ENCODE measurements at regions not wholly inside any gene's neighbourhood (a gene's known extent, or its start where the extent isn't known, plus 50 kb on each side); places are given as distances from the start of the nearest gene placed in this dataset.

- no peak for DNase-seq (ENCODE audit: low spot score)
These were observed 390.9 kb downstream of the PBX1 start for GRCh38 chr1:164949771-164950471.

- DNase-seq (ENCODE audit: low spot score): no peak
These were observed 389.1 kb downstream of the PBX1 start for GRCh38 chr1:164948101-164948500.

- no peak for DNase-seq (ENCODE audit: low spot score)
These were observed 378.3 kb downstream of the PBX1 start for GRCh38 chr1:164937291-164937690.

- no peak for DNase-seq (ENCODE audit: low spot score)
These were observed 373.6 kb downstream of the PBX1 start for GRCh38 chr1:164932580-164932979.

GRCh38 chr1:164930833-164931232 is 371.8 kb downstream of the PBX1 start:
- no peak for DNase-seq (ENCODE audit: low spot score)

GRCh38 chr1:164930241-164930640 is 371.3 kb downstream of the PBX1 start:
- DNase-seq (ENCODE audit: low spot score): no peak

- DNase-seq (ENCODE audit: low spot score): no peak
These were observed 369.3 kb downstream of the PBX1 start for GRCh38 chr1:164928232-164928812.

GRCh38 chr1:164926107-164926506 is 367.1 kb downstream of the PBX1 start:
- no peak for DNase-seq (ENCODE audit: low spot score)

GRCh38 chr1:164922585-164922984 is 363.6 kb downstream of the PBX1 start:
- DNase-seq (ENCODE audit: low spot score): no peak

- DNase-seq (ENCODE audit: low spot score): no peak
These were observed 362.5 kb downstream of the PBX1 start for GRCh38 chr1:164921493-164921892.

GRCh38 chr1:164918140-164918539 is 359.2 kb downstream of the PBX1 start:
- no peak for DNase-seq (ENCODE audit: low spot score)

GRCh38 chr1:164914208-164914607 is 355.2 kb downstream of the PBX1 start:
- no peak for DNase-seq (ENCODE audit: low spot score)

GRCh38 chr1:164912290-164912689 is 353.3 kb downstream of the PBX1 start:
- DNase-seq (ENCODE audit: low spot score): no peak

GRCh38 chr1:164910671-164911070 is 351.7 kb downstream of the PBX1 start:
- DNase-seq (ENCODE audit: low spot score): no peak

GRCh38 chr1:164907666-164908065 is 348.7 kb downstream of the PBX1 start:
- no peak for DNase-seq (ENCODE audit: low spot score)

GRCh38 chr1:164905869-164906268 is 346.9 kb downstream of the PBX1 start:
- no peak for DNase-seq (ENCODE audit: low spot score)

GRCh38 chr1:164902491-164902890 is 343.5 kb downstream of the PBX1 start:
- DNase-seq (ENCODE audit: low spot score): no peak
